NB4 (cell line): ENCODE measurements at regions not wholly inside any gene's neighbourhood (a gene's known extent, or its start where the extent isn't known, plus 50 kb on each side); places are given as distances from the start of the nearest gene placed in this dataset.

Experiments used
- TF ChIP-seq, protein P1 (sequence below): IDR thresholded peaks from one replicate; pipeline ENCODE4 v1.5.1; 2012; ENCODE audit warnings: low read depth, low read length
- TF ChIP-seq, protein P2 (sequence below): IDR thresholded peaks from 2 replicates; pipeline ENCODE4 v1.6.1; 2011; ENCODE audit warnings: low read depth, low read length

DNA sequence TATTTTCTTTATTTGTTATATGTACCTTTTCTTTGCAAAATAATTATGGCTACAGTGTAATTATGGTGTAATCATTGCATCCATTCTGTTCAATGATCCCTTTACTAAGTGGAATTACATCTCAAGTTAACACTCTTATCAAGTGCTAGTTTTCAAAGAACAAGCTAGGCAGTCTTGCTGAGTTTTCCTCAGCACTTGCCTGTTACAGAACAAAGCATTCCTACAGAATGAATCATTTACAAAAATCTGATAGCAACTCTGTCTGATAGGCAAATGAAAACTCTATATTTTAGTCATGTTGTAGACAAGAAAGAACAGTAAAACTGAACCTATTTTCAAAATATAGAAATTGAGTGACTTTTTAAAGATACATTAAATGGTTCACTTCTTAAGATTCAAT lies 109.8 kb upstream of the POU3F2 start:
- TF ChIP-seq, protein P1, sequence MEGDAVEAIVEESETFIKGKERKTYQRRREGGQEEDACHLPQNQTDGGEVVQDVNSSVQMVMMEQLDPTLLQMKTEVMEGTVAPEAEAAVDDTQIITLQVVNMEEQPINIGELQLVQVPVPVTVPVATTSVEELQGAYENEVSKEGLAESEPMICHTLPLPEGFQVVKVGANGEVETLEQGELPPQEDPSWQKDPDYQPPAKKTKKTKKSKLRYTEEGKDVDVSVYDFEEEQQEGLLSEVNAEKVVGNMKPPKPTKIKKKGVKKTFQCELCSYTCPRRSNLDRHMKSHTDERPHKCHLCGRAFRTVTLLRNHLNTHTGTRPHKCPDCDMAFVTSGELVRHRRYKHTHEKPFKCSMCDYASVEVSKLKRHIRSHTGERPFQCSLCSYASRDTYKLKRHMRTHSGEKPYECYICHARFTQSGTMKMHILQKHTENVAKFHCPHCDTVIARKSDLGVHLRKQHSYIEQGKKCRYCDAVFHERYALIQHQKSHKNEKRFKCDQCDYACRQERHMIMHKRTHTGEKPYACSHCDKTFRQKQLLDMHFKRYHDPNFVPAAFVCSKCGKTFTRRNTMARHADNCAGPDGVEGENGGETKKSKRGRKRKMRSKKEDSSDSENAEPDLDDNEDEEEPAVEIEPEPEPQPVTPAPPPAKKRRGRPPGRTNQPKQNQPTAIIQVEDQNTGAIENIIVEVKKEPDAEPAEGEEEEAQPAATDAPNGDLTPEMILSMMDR = no peak
- TF ChIP-seq, protein P2, sequence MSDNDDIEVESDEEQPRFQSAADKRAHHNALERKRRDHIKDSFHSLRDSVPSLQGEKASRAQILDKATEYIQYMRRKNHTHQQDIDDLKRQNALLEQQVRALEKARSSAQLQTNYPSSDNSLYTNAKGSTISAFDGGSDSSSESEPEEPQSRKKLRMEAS = no peak
